ENCODE measurements at regions not wholly inside any gene's neighbourhood (a gene's known extent, or its start where the extent isn't known, plus 50 kb on each side); places are given as distances from the start of the nearest gene placed in this dataset.

- H3K4me3 ChIP-seq (ENCODE audit: low read depth in 2 of 2, low read length in 1 of 2) = no peak overlapping the region
- no peaks in the 10 kb centered on the region for H3K36me3 ChIP-seq (replicated peaks in 1 of 2; ENCODE audit: control insufficient read depth in 1 of 2, insufficient read depth in 2 of 2, low read length in 1 of 2)
- no peak for TF ChIP-seq NFIC (IDR thresholded peaks at IDR 0.05; ENCODE audit: borderline replicate concordance)
- no peak for TF ChIP-seq YY1 (IDR thresholded peaks at IDR 0.05; ENCODE audit: low read depth)
- TF ChIP-seq SMC3 (IDR thresholded peaks at IDR 0.05; ENCODE audit: low read depth, low read length) = no peak
- TF ChIP-seq TEAD4 (IDR thresholded peaks at IDR 0.05; ENCODE audit: borderline replicate concordance, insufficient read depth) = no peak
- no peak for TF ChIP-seq TAF1 (IDR thresholded peaks at IDR 0.05; ENCODE audit: borderline replicate concordance, low read depth, low read length)
- TF ChIP-seq SIN3A (IDR thresholded peaks at IDR 0.05; ENCODE audit: borderline replicate concordance, low read depth, low read length) = no peak
- no peak for TF ChIP-seq RFX5 (IDR thresholded peaks at IDR 0.05; ENCODE audit: low read length)
- H3K9ac ChIP-seq = no peak overlapping the region
- H3K4me2 ChIP-seq = no peak overlapping the region
- H4K20me1 ChIP-seq (ENCODE audit: insufficient read depth) = no peaks in the 10 kb centered on the region
- no peak overlapping the region for H3K27ac ChIP-seq (ENCODE audit: low read depth in 2 of 2, low read length in 1 of 2)
- no peaks in the 10 kb centered on the region for H3K27me3 ChIP-seq (ENCODE audit: insufficient read depth)
- H3K9me3 ChIP-seq = no peaks in the 10 kb centered on the region
- H2AFZ ChIP-seq (ENCODE audit: low read depth) = no peak overlapping the region
- no peaks in the 10 kb centered on the region for H3F3A ChIP-seq (replicated peaks; ENCODE audit: insufficient read depth)
- WGBS (ENCODE audit: low lambda C conversion rate) = 2% methylated on average over 3 of the region's 3 CpGs
- POLR2A ChIA-PET = no interaction called here
- DNase-seq = no peak
- no peaks in the 10 kb centered on the region for H3K9me2 ChIP-seq
- no peaks in the 10 kb centered on the region for H3K4me1 ChIP-seq (ENCODE audit: control insufficient read depth in 1 of 2, insufficient read depth in 2 of 2, low read depth in 1 of 2, low read length in 1 of 2)
- H3K79me2 ChIP-seq (ENCODE audit: insufficient read depth) = no peaks in the 10 kb centered on the region
- CTCF ChIA-PET = no interaction called here
These were observed 484.6 kb downstream of the VRK1 start for GRCh38 chr14:97281741-97282140.

GRCh38 chr14:97282210-97283004 lies 485.2 kb downstream of the VRK1 start:
- H3K4me1 ChIP-seq (ENCODE audit: control insufficient read depth in 1 of 2, insufficient read depth in 2 of 2, low read depth in 1 of 2, low read length in 1 of 2) = no peaks in the 10 kb centered on the region
- H3K36me3 ChIP-seq (replicated peaks in 1 of 2; ENCODE audit: control insufficient read depth in 1 of 2, insufficient read depth in 2 of 2, low read length in 1 of 2) = no peaks in the 10 kb centered on the region
- H4K20me1 ChIP-seq (ENCODE audit: insufficient read depth) = no peaks in the 10 kb centered on the region
- H3K4me2 ChIP-seq = no peak overlapping the region
- DNase-seq = no peak
- no peaks in the 10 kb centered on the region for H3K27me3 ChIP-seq (ENCODE audit: insufficient read depth)
- CTCF ChIA-PET = no interaction called here
- POLR2A ChIA-PET = no interaction called here
- no peaks in the 10 kb centered on the region for H3F3A ChIP-seq (replicated peaks; ENCODE audit: insufficient read depth)
- no peaks in the 10 kb centered on the region for H3K9me2 ChIP-seq
- WGBS (ENCODE audit: low lambda C conversion rate) = 4% methylated on average over 7 of the region's 7 CpGs
- H3K4me3 ChIP-seq (ENCODE audit: low read depth in 2 of 2, low read length in 1 of 2) = no peak overlapping the region
- no peak for TF ChIP-seq TAF1 (IDR thresholded peaks at IDR 0.05; ENCODE audit: borderline replicate concordance, low read depth, low read length)
- no peak for TF ChIP-seq MXI1 (IDR thresholded peaks at IDR 0.05; ENCODE audit: low read depth, low read length)
- TF ChIP-seq USF2 (IDR thresholded peaks at IDR 0.05; ENCODE audit: borderline replicate concordance, low read depth, low read length) = no peak
- no peak for TF ChIP-seq RXRA (IDR thresholded peaks at IDR 0.05; ENCODE audit: borderline replicate concordance, low read depth)
- no peak for TF ChIP-seq RFX5 (IDR thresholded peaks at IDR 0.05; ENCODE audit: low read length)
- TF ChIP-seq PBX3 (IDR thresholded peaks at IDR 0.05) = no peak
- TF ChIP-seq USF1 (IDR thresholded peaks at IDR 0.05; ENCODE audit: borderline replicate concordance, low read depth) = no peak
- TF ChIP-seq SMC3 (IDR thresholded peaks at IDR 0.05; ENCODE audit: low read depth, low read length) = no peak
- TF ChIP-seq MAX (IDR thresholded peaks at IDR 0.05; ENCODE audit: low read depth) = no peak
- no peak for TF ChIP-seq REST (IDR thresholded peaks at IDR 0.05; ENCODE audit: low read depth, low read length)
- no peak for TF ChIP-seq POLR2AphosphoS5 (IDR thresholded peaks at IDR 0.05; ENCODE audit: low read depth, low read length)
- TF ChIP-seq GABPA (IDR thresholded peaks at IDR 0.05; ENCODE audit: low read depth) = no peak
- no peak for TF ChIP-seq FOSL2 (IDR thresholded peaks at IDR 0.05; ENCODE audit: borderline replicate concordance, low read depth)
- H3K27ac ChIP-seq (ENCODE audit: low read depth in 2 of 2, low read length in 1 of 2) = no peak overlapping the region
- H3K9me3 ChIP-seq = no peaks in the 10 kb centered on the region
- no peak overlapping the region for H3K9ac ChIP-seq
- H2AFZ ChIP-seq (ENCODE audit: low read depth) = peak overlapping the region; percentile 22; the same call in 1 of the 2 replicates
- no peaks in the 10 kb centered on the region for H3K79me2 ChIP-seq (ENCODE audit: insufficient read depth)

All from SK-N-SH (cell line).